Memory B cell (primary cell): ENCODE measurements at regions not wholly inside any gene's neighbourhood (a gene's known extent, or its start where the extent isn't known, plus 50 kb on each side); places are given as distances from the start of the nearest gene placed in this dataset.
A peak's percentile ranks its signal among the peaks of the same experiment; 100 is the strongest.

Experiments
- ATAC-seq: fragments of 150-1000 bp; cut with Tn5 transposase; 2 replicates; pipeline ENCODE4 v1.10.0; 2021; ENCODE audit warnings: low read depth, mild to moderate bottlenecking, moderate library complexity
- DNase-seq, 2 donors: peaks; one replicate each; pipeline ENCODE4 v3.0.0; 2022; ENCODE audit warnings: low spot score in 2 of 2
- H3K27ac Mint-ChIP-seq: one replicate; pipeline ENCODE4 v1.8.0; 2022; ENCODE audit warnings: mild to moderate bottlenecking, moderate library complexity, mixed read lengths
- H3K27me3 Mint-ChIP-seq: one replicate; pipeline ENCODE4 v1.8.0; 2022; ENCODE audit warnings: mixed read lengths
- H3K36me3 Mint-ChIP-seq: one replicate; pipeline ENCODE4 v1.8.0; 2022; ENCODE audit warnings: mild to moderate bottlenecking, mixed read lengths
- H3K4me1 Mint-ChIP-seq: one replicate; pipeline ENCODE4 v1.8.0; 2022; ENCODE audit warnings: mixed read lengths
- H3K4me3 Mint-ChIP-seq: one replicate; pipeline ENCODE4 v1.8.0; 2022; ENCODE audit warnings: mild to moderate bottlenecking, moderate library complexity, mixed read lengths
- H3K9me3 Mint-ChIP-seq: one replicate; pipeline ENCODE4 v1.8.0; 2022; ENCODE audit warnings: mixed read lengths

GRCh38 chr4:4808086-4808485 is 51.4 kb upstream of the MSX1 start:
- Mint-ChIP-seq H3K27me3 (peaks cover 19% of the 10 kb centered on the region), H3K4me3 (no peak overlapping the region), H3K9me3 (peaks cover 16% of the 10 kb centered on the region), H3K4me1 (no peaks in the 10 kb centered on the region), H3K36me3 (peaks cover 4% of the 10 kb centered on the region), H3K27ac (no peak overlapping the region)
- ATAC-seq (no peak), DNase-seq (no peak)

- Mint-ChIP-seq H3K27ac (no peak overlapping the region), H3K9me3 (peaks cover 7% of the 10 kb centered on the region), H3K4me1 (no peaks in the 10 kb centered on the region), H3K27me3 (peaks cover 9% of the 10 kb centered on the region), H3K4me3 (no peak overlapping the region), H3K36me3 (no peaks in the 10 kb centered on the region)
- DNase-seq (no peak), ATAC-seq (no peak)
Measured at GRCh38 chr4:4805887-4806286, 53.6 kb upstream of the MSX1 start.

- H3K36me3 Mint-ChIP-seq: no peaks in the 10 kb centered on the region
- H3K4me1 Mint-ChIP-seq: no peaks in the 10 kb centered on the region
Measured at GRCh38 chr4:4803912-4804296, 55.6 kb upstream of the MSX1 start.

GRCh38 chr4:4803216-4803911 is 56.1 kb upstream of the MSX1 start:
- H3K36me3 Mint-ChIP-seq: no peaks in the 10 kb centered on the region
- no peaks in the 10 kb centered on the region for H3K4me1 Mint-ChIP-seq
- H3K27ac Mint-ChIP-seq: no peak overlapping the region
- ATAC-seq (no peak), DNase-seq (no peak)
- no peak overlapping the region for H3K4me3 Mint-ChIP-seq
- H3K9me3 Mint-ChIP-seq: peaks cover 6% of the 10 kb centered on the region
- peaks cover 8% of the 10 kb centered on the region for H3K27me3 Mint-ChIP-seq

More at GRCh38 chr4:4803912-4804296, 55.6 kb upstream of the MSX1 start:
- peaks cover 8% of the 10 kb centered on the region for H3K27me3 Mint-ChIP-seq
- DNase-seq (no peak), ATAC-seq (no peak)
- peaks cover 6% of the 10 kb centered on the region for H3K9me3 Mint-ChIP-seq
- H3K27ac Mint-ChIP-seq: no peak overlapping the region
- no peak overlapping the region for H3K4me3 Mint-ChIP-seq

GRCh38 chr4:4800646-4801408 is 58.6 kb upstream of the MSX1 start:
- Mint-ChIP-seq H3K36me3 (no peaks in the 10 kb centered on the region), H3K27me3 (peaks cover 8% of the 10 kb centered on the region), H3K4me1 (no peaks in the 10 kb centered on the region), H3K9me3 (peaks cover 7% of the 10 kb centered on the region), H3K27ac (no peak overlapping the region), H3K4me3 (no peak overlapping the region)
- no peak for ATAC-seq
- no peak for DNase-seq

- Mint-ChIP-seq H3K4me3 (no peak overlapping the region), H3K27me3 (peaks cover 7% of the 10 kb centered on the region), H3K9me3 (peaks cover 17% of the 10 kb centered on the region), H3K36me3 (peaks cover 6% of the 10 kb centered on the region), H3K4me1 (peaks cover 4% of the 10 kb centered on the region), H3K27ac (no peak overlapping the region)
- ATAC-seq (no peak), DNase-seq (no peak)
Measured at GRCh38 chr4:4794421-4794820, 65.0 kb upstream of the MSX1 start.

GRCh38 chr4:4792466-4792865 is 67.0 kb upstream of the MSX1 start:
- DNase-seq (no peak), ATAC-seq (no peak)
- Mint-ChIP-seq H3K27ac (no peak overlapping the region), H3K9me3 (peaks cover 25% of the 10 kb centered on the region), H3K4me3 (no peak overlapping the region), H3K4me1 (peaks cover 9% of the 10 kb centered on the region), H3K27me3 (peaks cover 7% of the 10 kb centered on the region), H3K36me3 (peaks cover 9% of the 10 kb centered on the region)

- no peak overlapping the region for H3K4me3 Mint-ChIP-seq
- peaks cover 10% of the 10 kb centered on the region for H3K4me1 Mint-ChIP-seq
- H3K27ac Mint-ChIP-seq: no peak overlapping the region
- peaks cover 9% of the 10 kb centered on the region for H3K36me3 Mint-ChIP-seq
- DNase-seq: no peak
- peaks cover 7% of the 10 kb centered on the region for H3K27me3 Mint-ChIP-seq
- no peak for ATAC-seq
- peaks cover 24% of the 10 kb centered on the region for H3K9me3 Mint-ChIP-seq
Measured at GRCh38 chr4:4791299-4792111, 68.0 kb upstream of the MSX1 start.

GRCh38 chr4:4789462-4789861 is 70.0 kb upstream of the MSX1 start:
- H3K4me1 Mint-ChIP-seq: peaks cover 10% of the 10 kb centered on the region
- H3K27ac Mint-ChIP-seq: no peak overlapping the region
- DNase-seq (no peak), ATAC-seq (no peak)
- H3K27me3 Mint-ChIP-seq: peaks cover 7% of the 10 kb centered on the region
- H3K36me3 Mint-ChIP-seq: peaks cover 9% of the 10 kb centered on the region
- H3K4me3 Mint-ChIP-seq: no peak overlapping the region
- peaks cover 22% of the 10 kb centered on the region for H3K9me3 Mint-ChIP-seq

GRCh38 chr4:4788573-4788972 is 70.9 kb upstream of the MSX1 start:
- no peak overlapping the region for H3K27ac Mint-ChIP-seq
- H3K4me1 Mint-ChIP-seq: peaks cover 10% of the 10 kb centered on the region
- DNase-seq (no peak), ATAC-seq (no peak)
- peaks cover 21% of the 10 kb centered on the region for H3K9me3 Mint-ChIP-seq
- peaks cover 5% of the 10 kb centered on the region for H3K27me3 Mint-ChIP-seq
- no peak overlapping the region for H3K4me3 Mint-ChIP-seq
- H3K36me3 Mint-ChIP-seq: peaks cover 9% of the 10 kb centered on the region

- H3K4me1 Mint-ChIP-seq: peaks cover 13% of the 10 kb centered on the region
- peak overlapping the region; percentile 40 for H3K27ac Mint-ChIP-seq
- ATAC-seq (no peak), DNase-seq (no peak)
- H3K9me3 Mint-ChIP-seq: peaks cover 16% of the 10 kb centered on the region
- H3K27me3 Mint-ChIP-seq: peaks cover 3% of the 10 kb centered on the region
- no peak overlapping the region for H3K4me3 Mint-ChIP-seq
- peaks cover 8% of the 10 kb centered on the region for H3K36me3 Mint-ChIP-seq
Measured at GRCh38 chr4:4787421-4787820, 72.0 kb upstream of the MSX1 start.

GRCh38 chr4:4784379-4784778 is 75.1 kb upstream of the MSX1 start:
- DNase-seq (no peak), ATAC-seq (no peak)
- Mint-ChIP-seq H3K4me1 (peaks cover 8% of the 10 kb centered on the region), H3K27ac (no peak overlapping the region), H3K4me3 (no peak overlapping the region), H3K27me3 (peaks cover 3% of the 10 kb centered on the region), H3K9me3 (peaks cover 11% of the 10 kb centered on the region), H3K36me3 (peaks cover 5% of the 10 kb centered on the region)

- peaks cover 9% of the 10 kb centered on the region for H3K9me3 Mint-ChIP-seq
- H3K4me3 Mint-ChIP-seq: no peak overlapping the region
- ATAC-seq: no peak
Measured at GRCh38 chr4:4783847-4784246, 75.6 kb upstream of the MSX1 start.

GRCh38 chr4:4782969-4783368 is 76.5 kb upstream of the MSX1 start:
- Mint-ChIP-seq H3K27ac (no peak overlapping the region), H3K4me1 (peaks cover 5% of the 10 kb centered on the region)

More at GRCh38 chr4:4783847-4784246, 75.6 kb upstream of the MSX1 start:
- H3K36me3 Mint-ChIP-seq: peaks cover 2% of the 10 kb centered on the region
- peaks cover 5% of the 10 kb centered on the region for H3K4me1 Mint-ChIP-seq
- peaks cover 3% of the 10 kb centered on the region for H3K27me3 Mint-ChIP-seq
- DNase-seq: no peak
- H3K27ac Mint-ChIP-seq: no peak overlapping the region

More at GRCh38 chr4:4782969-4783368, 76.5 kb upstream of the MSX1 start:
- Mint-ChIP-seq H3K27me3 (peaks cover 5% of the 10 kb centered on the region), H3K9me3 (peaks cover 11% of the 10 kb centered on the region), H3K4me3 (no peak overlapping the region), H3K36me3 (peaks cover 2% of the 10 kb centered on the region)
- ATAC-seq: no peak
- no peak for DNase-seq
